Mucosa of descending colon (tissue), 3 donors: ENCODE measurements at regions not wholly inside any gene's neighbourhood (a gene's known extent, or its start where the extent isn't known, plus 50 kb on each side); places are given as distances from the start of the nearest gene placed in this dataset.

Experiments used
- ATAC-seq: fragments of 200-7000 bp; cut with Tn5 transposase; one replicate; pipeline ENCODE4 v1.9.1; 2020; ENCODE audit warnings: mild to moderate bottlenecking, moderate library complexity
- DNase-seq, 3 donors: peaks; one replicate each; pipeline ENCODE4 v3.0.0-alpha.2; 2020
- H3K36me3 ChIP-seq: fragments of 200-600 bp; one replicate; pipeline ENCODE4 v1.8.0; 2021; ENCODE audit warnings: low read depth, mild to moderate bottlenecking
- H3K4me1 ChIP-seq: fragments of 200-600 bp; one replicate; pipeline ENCODE4 v1.8.0; 2021; ENCODE audit warnings: low read depth, mild to moderate bottlenecking
- H3K4me3 ChIP-seq: fragments of 200-600 bp; one replicate; pipeline ENCODE4 v1.8.0; 2021; ENCODE audit warnings: mild to moderate bottlenecking
- H3K9me3 ChIP-seq: fragments of 200-600 bp; one replicate; pipeline ENCODE4 v1.8.0; 2021; ENCODE audit warnings: mild to moderate bottlenecking
- intact Hi-C, 2 donors: fragments of 100-400 bp; cut with DNase I in 1 of 2; cut with micrococcal nuclease in 1 of 2; formaldehyde crosslinking; loops; one replicate each; pipeline versions ENCODE4 v1.11.0 to v1.11.1; 2022; cut with DNase I, micrococcal nuclease
- TF ChIP-seq, protein P1 (sequence below): fragments of 200-600 bp; IDR thresholded peaks from one replicate; pipeline ENCODE4 v1.8.0; 2022; ENCODE audit warnings: antibody characterized with exemption, mild to moderate bottlenecking
- donor health status: DM: no; HTN: no; CAD: no; lungs with moderate emphysema.
- donor health status: DM: no; HTN: no; CAD: no.
- donor health status: DM: no; HTN: yes; CAD: no.

- TF ChIP-seq, protein P1, sequence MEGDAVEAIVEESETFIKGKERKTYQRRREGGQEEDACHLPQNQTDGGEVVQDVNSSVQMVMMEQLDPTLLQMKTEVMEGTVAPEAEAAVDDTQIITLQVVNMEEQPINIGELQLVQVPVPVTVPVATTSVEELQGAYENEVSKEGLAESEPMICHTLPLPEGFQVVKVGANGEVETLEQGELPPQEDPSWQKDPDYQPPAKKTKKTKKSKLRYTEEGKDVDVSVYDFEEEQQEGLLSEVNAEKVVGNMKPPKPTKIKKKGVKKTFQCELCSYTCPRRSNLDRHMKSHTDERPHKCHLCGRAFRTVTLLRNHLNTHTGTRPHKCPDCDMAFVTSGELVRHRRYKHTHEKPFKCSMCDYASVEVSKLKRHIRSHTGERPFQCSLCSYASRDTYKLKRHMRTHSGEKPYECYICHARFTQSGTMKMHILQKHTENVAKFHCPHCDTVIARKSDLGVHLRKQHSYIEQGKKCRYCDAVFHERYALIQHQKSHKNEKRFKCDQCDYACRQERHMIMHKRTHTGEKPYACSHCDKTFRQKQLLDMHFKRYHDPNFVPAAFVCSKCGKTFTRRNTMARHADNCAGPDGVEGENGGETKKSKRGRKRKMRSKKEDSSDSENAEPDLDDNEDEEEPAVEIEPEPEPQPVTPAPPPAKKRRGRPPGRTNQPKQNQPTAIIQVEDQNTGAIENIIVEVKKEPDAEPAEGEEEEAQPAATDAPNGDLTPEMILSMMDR = no peak
- no peak overlapping the region for H3K4me3 ChIP-seq
- DNase-seq (no peak), ATAC-seq (no peak)
- no peaks in the 10 kb centered on the region for H3K9me3 ChIP-seq
- intact Hi-C loops = no loop called here
- H3K36me3 ChIP-seq = no peaks in the 10 kb centered on the region
- H3K4me1 ChIP-seq = no peaks in the 10 kb centered on the region
Observed at GRCh38 chr12:107545737-107546353, 139.8 kb upstream of the PWP1 start.

DNA sequence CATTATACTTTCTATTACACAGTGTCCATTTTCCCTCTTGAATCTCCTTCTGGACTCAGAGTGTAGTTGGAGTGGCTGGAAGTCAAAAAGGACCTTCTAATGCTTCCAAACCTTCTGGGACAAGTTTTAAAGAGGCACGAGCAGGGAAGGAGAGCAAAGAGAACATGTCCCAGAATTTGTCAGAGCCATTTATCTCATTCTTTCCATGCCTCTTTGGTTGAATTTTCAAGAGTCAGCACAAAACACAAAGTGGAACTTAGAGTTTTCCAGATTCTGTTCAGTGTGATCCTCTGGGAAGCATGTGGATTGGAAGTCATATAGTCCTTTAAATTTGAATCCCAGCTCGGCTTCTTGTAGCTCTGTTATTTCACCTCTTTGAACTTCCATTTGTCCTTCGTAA lies 138.2 kb upstream of the PWP1 start:
- Histone ChIP-seq H3K36me3 (no peaks in the 10 kb centered on the region), H3K9me3 (no peaks in the 10 kb centered on the region), H3K4me3 (no peak overlapping the region), H3K4me1 (no peaks in the 10 kb centered on the region)
- TF ChIP-seq, protein P1 = no peak
- intact Hi-C loops = no loop called here
- no peak for DNase-seq
- no peak for ATAC-seq

GRCh38 chr12:107549651-107550480 lies 135.7 kb upstream of the PWP1 start:
- TF ChIP-seq, protein P1 = no peak
- intact Hi-C loops = no loop called here
- Histone ChIP-seq H3K4me1 (no peaks in the 10 kb centered on the region), H3K36me3 (no peaks in the 10 kb centered on the region), H3K9me3 (no peaks in the 10 kb centered on the region), H3K4me3 (no peak overlapping the region)
- ATAC-seq (peak; percentile 90), DNase-seq (peak in 1 of 3 donors; percentile 30)

GRCh38 chr12:107551434-107551833 lies 134.2 kb upstream of the PWP1 start:
- Histone ChIP-seq H3K4me3 (no peak overlapping the region), H3K36me3 (no peaks in the 10 kb centered on the region), H3K4me1 (no peaks in the 10 kb centered on the region), H3K9me3 (no peaks in the 10 kb centered on the region)
- peak; percentile 21 for ATAC-seq
- intact Hi-C loops = no loop called here
- DNase-seq = no peak
- TF ChIP-seq, protein P1 = no peak

DNA sequence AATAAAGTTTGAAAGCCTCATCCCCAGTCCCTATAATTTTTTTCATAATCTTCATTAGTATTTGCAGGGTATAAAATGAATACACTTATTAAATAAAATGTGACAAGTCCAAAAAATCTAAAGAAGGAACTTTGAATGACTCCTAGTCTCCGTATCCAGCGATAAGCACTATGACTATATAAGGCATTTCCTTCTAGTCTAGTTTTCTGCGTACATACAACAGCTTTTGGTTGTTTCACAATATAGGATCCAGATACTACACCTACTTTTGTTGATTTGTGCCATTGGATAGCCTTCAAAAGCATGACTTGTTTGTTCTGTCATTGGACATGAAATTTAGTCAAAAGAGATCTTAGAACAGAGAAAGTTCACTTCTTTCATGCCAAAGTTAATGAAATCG lies 133.3 kb upstream of the PWP1 start:
- TF ChIP-seq, protein P1 = no peak
- Histone ChIP-seq H3K4me1 (no peaks in the 10 kb centered on the region), H3K36me3 (no peaks in the 10 kb centered on the region), H3K4me3 (no peak overlapping the region), H3K9me3 (no peaks in the 10 kb centered on the region)
- no peak for ATAC-seq
- intact Hi-C loops = no loop called here
- DNase-seq = no peak
